Right lung (tissue), 2 donors: ENCODE measurements at regions not wholly inside any gene's neighbourhood (a gene's known extent, or its start where the extent isn't known, plus 50 kb on each side); places are given as distances from the start of the nearest gene placed in this dataset.
"Not testable (repeated sequence)": the region's sequence is repeated elsewhere in the genome, so short reads cannot be mapped to it uniquely, and the experiment has no call there.

Source experiments
- DNase-seq, 2 donors: peaks; one replicate each; pipeline ENCODE4 v3.0.0-alpha.2; 2013

DNA sequence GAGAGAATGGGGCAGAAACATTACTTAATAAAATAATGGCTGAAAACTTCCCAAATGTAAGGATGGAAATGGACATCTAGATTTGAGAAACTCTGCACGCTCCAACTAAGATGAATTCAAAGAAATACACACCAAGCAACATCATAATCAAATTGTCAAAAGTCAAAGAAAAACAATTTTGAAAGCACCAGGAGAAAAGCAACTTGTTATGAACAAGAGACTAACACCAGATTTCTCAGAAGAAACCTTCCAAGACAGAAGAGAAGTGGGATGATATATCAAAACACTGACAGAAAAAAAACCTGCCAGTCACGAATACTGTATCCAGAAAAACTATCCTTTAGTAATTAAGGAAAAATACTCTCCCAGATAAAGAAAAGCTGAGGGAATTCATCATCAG is 208.6 kb upstream of the SAMSN1 start:
- DNase-seq = no peak

DNA sequence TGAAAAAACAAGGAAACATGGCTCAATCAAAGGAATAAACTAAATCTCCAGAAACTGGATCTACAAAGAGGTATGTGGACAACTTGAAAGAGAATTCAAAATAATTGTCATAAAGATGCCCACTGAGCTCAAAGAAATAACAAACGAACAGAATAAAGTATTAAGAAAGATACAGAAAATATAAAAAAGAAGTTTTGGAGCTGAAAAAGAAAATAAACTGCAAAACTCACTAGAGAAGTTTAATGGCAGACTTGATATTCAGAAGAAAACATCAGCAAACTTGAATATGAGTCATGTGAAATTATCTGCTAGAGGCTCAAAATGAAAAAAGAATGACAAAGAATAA is 208.1 kb upstream of the SAMSN1 start:
- no peak for DNase-seq

DNA sequence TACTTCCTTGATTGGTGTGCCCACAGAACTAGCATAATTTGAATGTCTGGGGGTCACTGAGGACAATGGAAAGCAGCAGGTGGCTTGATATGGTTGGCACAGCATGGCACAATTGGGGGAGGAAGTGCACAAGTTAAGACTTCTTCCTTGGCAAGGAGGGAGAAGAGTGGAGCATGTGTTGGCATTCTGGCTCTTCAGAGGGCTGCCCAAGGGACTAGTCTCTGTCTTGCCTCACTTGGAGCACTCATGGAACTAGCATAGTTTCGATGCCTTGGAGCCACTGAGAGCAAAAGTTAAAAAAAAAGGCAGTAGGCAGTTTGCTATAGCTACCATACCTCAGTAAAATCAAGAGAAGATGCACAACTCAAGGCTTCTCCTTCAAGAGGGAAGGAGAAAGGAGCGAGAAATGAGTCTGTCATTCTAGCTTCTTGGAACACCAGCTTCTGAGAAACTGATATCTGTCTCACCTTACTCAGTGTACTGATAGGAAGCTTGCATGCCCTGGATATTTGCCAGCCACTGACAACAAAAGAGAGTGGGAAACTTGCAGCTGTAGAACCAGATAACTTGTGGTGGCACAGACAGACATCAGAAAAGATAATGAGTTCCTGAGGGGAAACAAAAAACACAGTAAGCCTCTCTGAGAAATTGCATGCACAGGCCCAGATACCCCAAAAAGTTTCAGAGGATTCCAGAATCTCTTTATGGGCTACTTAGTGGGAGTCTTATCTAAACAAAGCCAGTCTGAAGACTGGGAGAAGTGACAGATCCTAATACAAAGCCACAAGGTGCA is 207.5 kb upstream of the SAMSN1 start:
- DNase-seq = no peak

DNA sequence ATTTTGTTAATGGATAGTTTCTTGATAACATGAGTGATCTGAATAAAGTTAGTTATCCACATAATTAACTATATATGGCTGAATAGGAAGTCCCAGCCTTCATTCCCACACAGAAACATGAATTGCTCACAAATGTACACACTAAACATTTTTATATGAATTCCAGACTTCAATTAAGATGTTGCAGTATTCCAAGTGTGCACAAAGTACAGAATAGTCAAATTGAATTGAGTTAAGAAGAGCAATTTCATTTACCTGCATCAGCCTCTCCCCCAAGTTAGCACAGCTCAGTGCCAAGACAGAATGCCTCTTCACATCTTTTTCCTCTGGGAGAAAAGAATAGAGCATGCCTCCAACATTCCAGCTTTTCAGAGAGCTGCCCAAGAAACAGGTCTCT is 207.0 kb upstream of the SAMSN1 start:
- DNase-seq = no peak

DNA sequence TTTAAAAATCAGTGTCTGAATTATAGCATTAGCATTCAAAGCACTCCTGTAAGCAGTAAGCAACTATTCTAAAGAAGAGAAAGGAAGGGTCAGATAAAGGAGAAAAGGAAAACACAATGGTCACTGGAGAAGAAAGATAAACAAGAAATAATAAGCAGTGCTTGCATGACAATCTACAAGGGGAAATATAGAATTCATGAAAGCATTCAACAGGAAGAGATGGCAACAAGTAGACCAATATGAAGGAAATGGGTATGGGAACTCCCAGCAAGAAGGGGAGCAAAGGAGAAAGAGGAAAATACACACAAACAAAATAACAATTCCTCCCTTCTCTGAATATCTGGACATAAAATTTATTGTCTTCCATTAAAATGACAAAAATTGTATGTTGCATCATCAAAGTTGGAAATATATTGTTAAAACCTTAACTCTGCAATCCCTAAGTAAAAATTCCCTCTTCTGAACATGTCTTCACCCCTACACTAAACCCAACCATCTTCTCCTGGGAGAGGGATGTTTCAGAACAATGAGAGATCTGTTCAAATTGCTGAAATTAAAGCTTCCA is 206.3 kb upstream of the SAMSN1 start:
- DNase-seq = no peak

DNA sequence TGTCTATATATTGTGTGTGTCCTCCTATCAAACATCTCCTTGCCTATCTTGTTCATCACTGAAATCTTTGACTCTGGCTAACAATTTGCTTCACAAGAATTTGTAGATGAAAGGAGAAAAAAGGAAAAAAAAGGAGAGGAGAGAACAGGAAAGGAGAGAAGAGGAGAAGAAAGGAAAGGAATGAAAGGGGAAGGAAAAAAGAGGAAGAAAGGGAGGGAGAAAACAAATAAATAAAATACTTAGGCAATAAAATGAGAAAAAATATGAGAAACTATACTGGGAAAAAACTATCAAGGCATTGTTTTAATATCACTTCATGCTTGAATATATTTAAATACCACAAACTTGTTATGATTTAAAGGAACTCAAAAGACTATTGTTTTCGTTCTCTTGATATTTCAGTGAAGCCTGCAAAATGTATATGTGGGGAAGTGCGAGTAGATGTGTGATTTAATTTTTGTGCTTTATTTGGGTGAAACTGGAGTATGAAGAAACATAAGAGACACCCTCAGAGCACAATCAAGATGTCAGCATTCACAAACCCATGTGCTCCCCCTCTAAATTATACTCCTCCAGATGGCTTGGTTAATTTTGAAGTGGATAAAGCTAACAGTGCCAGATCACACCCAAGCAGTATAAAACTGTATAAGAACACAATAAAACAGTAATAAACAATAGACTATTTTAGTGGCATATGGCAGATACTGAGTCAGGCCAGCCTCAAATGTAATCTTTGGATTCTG is 205.7 kb upstream of the SAMSN1 start:
- DNase-seq = no peak

DNA sequence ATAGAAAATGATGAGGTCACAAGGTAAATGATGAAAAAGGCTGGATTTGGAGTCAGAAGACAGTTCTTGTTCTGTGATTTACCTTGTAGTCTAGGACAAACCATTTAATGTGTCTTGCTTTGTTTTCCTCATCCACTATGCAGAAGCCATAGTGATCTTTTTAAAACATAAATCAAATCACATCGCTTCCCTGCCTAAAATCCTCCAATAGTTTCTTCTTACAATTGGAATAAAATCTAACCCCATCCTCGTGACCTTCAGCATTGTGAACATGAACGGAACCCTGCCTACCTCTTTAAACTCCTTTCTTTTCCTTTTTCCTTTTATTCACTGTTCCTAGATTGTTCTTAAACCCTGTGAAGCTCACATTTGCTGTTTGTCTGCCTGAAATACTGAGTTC is 204.9 kb upstream of the SAMSN1 start:
- no peak for DNase-seq

DNA sequence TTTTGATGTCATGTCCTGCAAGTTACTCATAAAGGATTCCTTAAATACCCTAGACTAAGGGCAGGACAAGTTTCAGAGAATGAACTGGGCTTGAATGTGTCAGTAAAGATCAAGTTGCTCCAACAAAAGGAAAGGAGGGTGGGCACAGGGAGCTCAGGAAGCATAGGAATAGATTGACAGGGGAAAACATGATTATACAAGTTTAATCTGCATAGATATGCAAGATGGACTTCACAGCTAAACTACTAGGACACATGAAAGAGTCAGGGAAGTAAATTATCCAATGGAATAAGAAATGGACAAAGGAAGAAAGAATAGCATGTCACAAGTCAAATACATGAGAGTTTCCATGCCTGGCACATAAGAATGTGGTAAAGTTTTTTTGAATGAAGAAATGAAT is 203.9 kb upstream of the SAMSN1 start:
- DNase-seq = no peak

DNA sequence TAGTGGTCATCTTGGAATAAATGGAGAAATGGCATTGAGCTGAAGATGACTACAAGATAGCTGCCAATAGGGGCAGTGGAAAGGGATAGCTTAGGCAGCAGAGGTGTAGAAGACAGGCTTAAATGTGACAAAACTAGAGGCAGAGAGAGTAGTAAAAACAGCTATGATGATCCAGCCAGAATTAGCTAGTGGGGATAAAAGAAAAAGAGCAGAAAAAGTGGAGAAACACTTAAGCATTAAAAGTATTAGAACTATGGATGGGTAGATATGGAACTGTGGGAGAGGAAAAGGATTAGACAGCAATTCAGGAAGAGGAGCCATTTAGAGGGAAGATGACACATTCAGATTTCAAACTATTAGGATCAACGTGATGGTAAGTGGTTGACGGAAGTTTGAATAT is 202.5 kb upstream of the SAMSN1 start:
- DNase-seq = no peak

DNA sequence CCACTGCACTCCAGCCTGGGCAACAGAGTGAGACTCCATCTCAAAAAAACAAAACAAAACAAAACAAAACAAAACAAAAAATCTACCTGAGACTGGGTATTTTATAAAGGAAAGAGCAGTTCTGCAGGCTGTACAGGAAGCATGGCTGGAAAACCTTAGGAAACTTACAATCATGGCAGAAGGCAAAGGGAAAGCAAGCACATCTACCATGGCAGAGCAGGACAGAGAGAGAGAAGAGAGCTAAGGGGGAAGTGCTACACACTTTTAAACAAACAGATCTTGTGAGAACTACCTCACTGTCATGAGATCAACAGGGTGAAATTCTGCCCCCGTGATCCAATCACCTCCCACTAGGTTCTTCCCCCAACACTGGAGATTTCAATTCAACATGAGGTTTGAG is 198.3 kb upstream of the SAMSN1 start:
- no peak for DNase-seq

DNA sequence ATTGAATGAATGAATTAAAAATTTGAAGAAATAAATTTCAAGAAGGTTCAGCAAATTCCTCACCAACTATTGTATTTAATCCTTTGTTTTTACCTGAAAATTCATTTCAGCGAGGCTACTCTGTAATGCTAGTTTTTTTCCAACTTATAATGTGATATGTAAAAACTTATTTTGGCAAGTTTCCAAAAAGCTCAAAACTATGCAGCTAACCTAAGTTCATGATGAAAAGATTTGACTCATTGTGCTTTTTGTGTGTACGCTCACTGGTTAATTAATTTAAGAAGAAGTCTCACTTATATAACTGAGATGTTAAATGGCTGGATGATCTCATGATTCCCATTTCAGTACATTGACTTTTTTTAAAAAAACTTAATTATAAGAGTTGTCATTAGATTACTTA is 196.0 kb upstream of the SAMSN1 start:
- DNase-seq = no peak

DNA sequence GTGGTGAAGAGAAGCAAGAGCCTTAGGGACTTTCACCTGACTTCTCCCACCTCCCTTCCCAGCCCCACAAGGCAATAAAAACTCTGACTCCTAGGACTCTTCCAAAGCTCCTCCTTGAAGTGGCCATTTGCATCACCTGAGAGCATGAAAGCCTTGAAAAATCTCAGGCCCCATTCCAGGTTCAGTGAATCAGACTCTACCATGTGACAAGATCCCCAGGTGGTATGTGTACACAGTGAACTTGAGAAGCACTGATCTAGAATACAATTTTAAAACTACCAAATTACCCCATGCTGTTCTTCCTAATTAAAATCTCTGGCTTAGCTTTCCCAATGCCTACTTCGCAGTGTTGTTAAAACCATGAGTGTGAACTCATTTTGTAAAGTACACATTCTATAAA is 195.1 kb upstream of the SAMSN1 start:
- DNase-seq = no peak

DNA sequence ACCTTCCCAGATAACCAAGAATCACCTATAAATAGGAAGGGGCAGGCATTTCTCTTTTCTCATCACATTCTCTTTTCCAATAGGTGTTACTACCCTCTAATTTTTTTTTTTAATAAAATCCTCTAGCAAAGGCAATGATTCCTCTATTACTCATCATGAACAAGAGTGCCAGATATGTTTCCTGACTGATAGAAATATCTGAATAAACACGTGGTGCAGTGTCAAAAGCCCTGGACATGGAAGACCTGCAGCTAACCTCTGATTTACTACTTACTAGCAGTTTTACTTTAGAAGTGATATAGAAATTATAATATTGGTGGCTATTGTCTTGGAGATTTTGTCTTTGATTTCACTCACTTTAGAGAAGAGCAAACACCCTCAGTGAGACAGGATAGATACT is 194.6 kb upstream of the SAMSN1 start:
- DNase-seq = no peak

DNA sequence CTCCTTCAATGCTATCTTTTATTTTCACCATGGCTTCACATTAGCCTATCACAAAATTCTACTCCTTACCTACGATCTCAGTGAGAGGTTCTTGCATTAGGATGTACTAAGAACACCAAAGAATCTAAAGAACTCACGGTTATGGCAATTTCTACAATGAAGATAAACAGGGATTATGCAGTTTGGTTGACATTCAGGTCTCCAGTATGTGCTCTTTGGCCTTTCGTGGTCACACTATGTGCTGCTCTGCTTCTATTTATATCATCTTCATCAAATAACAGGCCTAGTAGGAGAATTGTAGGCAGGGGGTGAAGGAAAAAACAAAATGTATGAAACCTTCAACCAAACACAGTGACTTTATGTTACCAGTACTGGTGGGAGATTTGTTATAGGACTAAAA is 194.0 kb upstream of the SAMSN1 start:
- no peak for DNase-seq

DNA sequence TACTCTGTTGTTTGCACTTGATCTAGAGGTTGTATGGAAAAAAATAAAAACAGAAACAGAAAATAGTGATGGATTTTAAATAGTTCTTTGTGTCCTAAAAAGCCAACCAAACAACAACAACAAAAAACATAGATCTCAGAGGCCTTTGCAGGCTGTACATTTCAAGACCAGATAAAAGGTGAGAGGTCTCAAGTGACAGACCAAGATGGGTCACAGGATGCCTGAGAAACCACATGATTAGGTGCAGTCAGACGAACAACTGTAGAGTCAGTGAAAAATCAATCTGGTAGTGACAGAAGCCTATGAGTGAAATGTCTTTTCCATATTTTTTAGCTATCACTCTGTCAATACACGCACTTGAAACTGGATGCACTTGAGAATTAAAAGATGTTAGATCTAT is 193.5 kb upstream of the SAMSN1 start:
- DNase-seq = no peak

DNA sequence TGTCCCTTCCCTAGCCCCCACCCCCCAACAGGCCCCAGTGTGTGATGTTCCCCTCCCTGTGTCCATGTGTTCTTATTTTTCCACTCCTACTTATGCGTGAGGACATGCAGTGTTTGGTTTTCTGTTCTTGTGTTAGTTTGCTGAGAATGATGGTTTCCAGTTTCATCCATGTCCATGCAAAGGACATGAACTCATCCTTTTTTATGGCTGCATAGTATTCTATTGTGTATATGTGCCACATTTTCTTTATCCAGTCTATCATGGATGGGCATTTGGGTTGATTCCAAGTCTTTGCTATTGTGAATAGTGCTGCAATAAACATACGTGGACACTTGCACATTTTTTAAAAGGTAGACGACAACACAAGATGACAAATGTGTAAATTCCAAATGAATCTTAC is 192.5 kb upstream of the SAMSN1 start:
- not testable (repeated sequence) for DNase-seq

DNA sequence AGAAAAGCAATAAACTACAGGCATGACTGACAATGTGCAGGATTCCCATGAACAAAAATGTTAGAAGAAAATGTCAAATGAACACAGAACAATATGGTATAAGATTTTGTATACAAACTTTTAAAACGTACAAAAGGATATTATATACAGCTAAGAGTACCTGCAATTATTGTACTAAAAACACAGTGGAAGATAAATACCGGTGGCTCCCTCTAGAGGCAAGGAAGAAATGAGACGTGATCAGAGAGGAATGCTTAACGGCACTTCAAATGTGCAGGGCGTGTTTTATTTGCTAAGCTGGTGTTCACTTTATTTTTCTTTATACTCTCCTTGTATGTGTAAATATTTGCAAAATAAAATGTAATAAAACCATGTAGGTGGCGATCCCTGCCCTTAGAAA is 191.8 kb upstream of the SAMSN1 start:
- DNase-seq = peak; percentile 14 to 25

DNA sequence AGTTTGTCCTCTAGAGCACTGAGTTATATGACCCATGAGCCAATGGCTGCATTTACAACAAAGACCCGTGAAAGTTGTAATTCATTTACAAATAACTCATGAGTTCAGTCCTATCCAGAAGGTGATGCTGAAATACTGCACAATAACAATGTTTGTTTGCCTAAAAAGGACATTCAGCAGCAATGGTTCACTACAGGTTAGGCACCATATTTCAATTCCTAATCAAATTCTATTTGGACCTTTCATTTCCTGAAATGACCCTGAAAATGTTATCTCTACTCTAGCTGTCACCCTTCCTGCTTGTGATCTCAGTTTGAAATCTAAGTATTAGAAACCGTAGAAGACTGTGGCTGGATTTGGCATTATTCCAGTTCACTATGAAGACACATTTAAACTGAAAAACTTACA is 191.2 kb upstream of the SAMSN1 start:
- DNase-seq = no peak

DNA sequence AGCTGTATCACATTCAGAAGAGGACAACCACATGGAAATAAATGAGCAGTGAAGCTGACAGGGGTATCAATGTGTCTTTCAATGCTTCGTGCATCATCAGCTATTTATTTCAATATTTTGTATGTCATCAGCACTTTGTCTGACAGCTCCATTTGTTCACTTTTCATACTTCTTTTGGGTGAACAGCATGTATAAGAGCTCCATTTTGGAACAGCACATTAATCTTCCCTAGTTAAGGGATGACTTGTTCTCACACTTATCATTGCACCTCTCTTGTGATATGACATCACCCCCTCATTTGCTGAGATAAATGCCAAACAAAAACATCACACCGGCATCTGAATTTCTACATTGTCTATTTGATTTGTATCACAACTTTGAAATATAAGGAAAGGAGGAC is 190.6 kb upstream of the SAMSN1 start:
- no peak for DNase-seq

DNA sequence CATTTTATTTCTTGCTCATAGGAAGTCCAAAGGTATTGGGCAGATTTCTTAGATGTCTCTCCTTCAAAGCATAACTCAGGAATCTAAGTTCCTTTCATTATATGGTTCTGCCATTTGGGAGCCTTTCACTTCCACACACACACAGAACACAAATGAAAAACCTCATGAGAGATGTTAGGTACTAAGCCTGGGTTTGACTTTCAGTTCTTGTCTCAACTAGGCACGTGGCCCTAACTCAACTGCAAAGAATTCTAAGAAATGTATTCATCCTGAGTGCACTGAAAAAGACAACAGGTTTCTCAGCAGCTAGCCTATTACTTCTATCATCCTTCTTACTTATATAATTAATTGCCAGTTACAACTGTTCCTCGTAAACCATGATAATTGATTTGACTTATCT is 190.0 kb upstream of the SAMSN1 start:
- DNase-seq = no peak

DNA sequence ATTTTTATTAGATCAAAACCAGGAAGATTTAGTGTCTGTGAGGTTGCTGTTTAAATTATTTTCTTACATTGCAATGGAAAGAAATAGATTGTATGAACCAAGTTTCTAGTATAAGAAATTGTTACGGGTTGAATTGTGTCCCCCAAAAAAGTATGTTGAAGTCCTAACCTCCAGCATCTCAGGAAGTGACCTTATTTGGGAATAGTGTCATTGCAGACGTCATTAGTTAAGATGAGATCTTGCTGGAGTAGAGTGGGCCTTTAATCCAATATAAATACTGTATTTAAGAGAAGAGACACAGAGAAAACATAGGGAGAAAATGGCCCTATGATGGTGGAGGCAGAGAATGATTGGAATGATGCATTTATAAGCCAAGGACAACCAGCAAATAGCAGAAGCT is 188.7 kb upstream of the SAMSN1 start:
- DNase-seq = no peak

DNA sequence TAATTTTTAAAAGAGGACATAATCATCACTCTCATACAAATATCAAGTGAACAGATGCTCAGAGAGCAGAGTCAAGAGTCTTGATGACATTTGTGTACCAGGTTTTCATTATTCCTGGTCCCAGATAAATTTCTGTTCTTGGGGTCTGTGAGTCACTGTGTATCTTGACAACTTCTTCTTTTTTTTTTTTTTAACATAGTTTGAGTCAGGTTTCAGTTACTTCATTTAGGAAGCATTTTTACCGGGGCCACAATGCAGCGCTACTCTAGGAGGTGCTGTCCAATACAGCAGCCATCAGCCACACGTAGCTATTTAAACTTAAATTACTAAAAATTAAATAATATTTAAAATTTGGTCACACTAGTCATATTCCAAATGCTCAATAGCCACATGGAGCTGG is 188.1 kb upstream of the SAMSN1 start:
- DNase-seq = no peak

DNA sequence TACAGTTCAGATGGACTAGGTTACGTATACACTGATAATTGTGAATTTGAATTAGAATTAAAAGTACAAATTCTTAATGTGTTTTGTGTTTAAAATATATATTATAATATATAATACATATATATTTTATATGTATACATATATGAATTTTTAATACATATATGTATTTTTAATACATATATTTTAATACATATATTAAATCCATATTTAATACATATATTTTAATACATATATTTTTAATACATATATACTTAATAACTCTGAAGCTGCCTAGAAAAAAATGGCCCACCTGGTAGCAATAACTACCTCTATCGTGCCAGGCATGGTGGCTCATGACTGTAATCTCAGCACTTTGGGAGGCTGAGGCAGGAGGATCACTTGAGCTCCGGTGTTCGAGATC is 179.1 kb upstream of the SAMSN1 start:
- no peak for DNase-seq
